Activated CD4-positive, alpha-beta T cell treated with anti-CD3 and anti-CD28 coated beads, Interleukin-2, Interleukin-6, amounts not matched to agents 100 ng/mL and 50 ng/mL, durations not matched to agents 16 hours and 8 hours (primary cell): ENCODE measurements at regions not wholly inside any gene's neighbourhood (a gene's known extent, or its start where the extent isn't known, plus 50 kb on each side); places are given as distances from the start of the nearest gene placed in this dataset.

Source experiments
- DNase-seq: peaks from one replicate; pipeline ENCODE4 v3.0.0-alpha.2; 2020

GRCh38 chr20:10807013-10807412 lies 133.2 kb upstream of the JAG1 start:
- no peak for DNase-seq

DNA sequence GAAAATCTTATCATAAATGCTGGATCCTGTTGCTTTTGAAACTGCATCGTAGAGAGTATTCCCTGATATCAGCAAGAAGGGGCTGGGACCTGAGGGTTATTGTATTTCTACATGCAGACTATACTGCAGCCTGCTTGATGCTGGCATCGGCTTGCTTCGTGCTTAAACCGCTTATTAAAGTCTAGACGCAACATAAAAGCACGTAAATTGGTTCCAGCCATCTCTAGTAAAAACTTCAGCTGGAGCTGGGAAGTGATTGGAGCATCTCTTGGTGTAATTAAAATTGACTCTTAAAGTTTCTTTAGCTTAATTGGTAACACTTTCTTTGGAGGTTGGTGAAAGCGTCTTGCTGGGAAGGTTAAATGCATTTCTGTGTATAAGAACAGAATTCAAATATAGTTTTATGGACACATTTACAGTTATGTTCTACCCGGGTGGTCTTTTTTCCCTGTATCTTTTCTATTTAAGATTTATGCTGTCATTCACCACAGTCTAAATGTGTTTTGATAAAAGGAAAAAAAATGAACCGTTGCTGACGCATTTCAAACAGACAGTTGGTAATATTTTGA lies 139.0 kb upstream of the JAG1 start:
- no peak for DNase-seq

- DNase-seq: no peak
These were observed 149.8 kb upstream of the JAG1 start for GRCh38 chr20:10823585-10823984.

DNA sequence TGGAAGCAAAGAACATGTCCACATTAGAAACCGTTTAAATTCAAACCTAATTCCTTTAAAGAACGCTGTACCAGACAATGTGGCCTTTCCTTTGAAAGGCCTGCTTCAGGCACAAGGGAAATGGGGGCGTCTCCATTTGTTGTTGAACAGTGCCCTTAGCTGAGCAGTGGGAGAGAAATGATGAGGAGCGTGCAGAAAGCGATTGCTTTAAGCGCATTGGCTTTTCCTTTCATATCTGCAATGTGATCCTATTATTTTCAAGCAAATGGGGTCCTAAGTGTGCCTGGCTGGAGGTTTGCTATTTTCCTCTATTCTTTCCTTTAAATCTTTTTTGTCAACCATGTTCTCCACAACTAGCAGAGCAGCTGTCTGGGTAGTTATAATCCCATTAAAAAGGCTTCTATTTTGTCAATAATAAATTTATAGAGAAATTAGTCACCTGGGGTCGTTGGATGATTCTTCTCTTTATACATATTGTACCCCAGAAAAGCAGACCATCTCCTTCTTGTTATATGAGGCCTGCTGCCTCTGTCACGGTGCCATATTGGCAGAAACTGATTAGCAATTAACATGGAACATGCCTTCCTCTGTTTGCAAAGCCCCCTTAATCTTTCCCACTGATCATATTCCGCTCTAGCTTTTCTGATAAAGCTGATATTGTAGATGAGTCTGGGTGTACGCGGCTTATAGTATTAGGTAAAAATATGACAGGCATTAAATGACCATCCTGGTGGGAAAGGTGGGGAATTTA lies 151.1 kb upstream of the JAG1 start:
- DNase-seq: no peak

DNA sequence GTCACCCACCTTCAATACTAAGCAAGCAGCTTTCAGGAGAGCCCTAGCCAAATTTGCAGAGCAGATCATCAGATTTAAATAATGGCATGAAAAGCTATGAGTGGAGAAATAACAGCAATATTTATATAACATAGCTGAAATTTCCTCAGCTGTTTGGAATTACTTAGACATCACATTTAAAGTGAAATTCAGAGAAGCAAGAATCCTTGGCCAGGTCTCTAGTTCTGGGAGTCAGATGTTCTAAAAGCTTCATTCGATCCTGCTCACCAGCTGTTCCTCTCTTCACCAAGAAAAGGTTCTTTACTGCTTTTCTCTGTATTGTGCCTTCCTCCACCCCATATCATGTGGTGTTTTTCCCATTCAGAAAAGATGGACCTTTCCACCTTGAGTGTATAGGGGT lies 152.3 kb upstream of the JAG1 start:
- DNase-seq: no peak

GRCh38 chr20:10828180-10828579 lies 154.4 kb upstream of the JAG1 start:
- no peak for DNase-seq

- no peak for DNase-seq
These were observed 158.3 kb upstream of the JAG1 start for GRCh38 chr20:10832141-10832540.

DNA sequence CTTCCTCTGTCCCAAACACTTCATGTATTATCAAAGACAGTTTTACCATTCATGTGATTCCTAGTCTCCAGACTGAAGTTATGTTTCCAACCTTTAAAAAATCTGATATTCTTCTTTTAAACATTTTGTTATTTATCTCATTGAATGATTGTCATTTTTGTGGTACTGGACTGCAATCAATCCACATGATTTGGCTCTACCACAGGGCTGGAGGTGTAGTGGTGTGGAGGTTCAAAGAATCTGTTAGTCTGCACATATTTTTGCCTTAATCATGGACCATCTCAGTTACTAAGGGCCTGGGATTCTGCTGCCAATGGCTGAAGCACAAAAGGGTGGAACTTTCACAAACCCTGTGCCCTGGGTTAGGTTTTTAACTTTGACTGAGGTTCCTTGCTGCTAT lies 164.1 kb upstream of the JAG1 start:
- no peak for DNase-seq

DNA sequence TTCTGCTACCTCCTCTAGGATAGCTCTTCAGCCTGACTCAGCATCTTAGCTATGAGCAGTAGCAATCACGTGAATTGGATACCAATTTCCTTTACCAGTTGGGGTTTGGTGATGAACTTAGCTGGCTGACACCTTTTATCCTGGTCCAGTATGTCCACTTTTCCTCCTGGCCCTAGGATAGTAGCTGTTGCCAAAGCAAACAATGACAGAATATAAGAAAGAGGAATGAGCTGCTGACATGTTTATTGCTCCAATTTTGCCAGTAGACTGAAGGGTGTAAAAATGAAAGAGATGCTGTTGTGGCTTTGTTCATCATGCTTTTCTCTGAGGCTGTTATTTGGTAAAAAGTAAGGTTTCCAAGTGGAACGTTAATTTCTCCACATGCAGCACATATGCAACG lies 168.3 kb upstream of the JAG1 start:
- no peak for DNase-seq

DNA sequence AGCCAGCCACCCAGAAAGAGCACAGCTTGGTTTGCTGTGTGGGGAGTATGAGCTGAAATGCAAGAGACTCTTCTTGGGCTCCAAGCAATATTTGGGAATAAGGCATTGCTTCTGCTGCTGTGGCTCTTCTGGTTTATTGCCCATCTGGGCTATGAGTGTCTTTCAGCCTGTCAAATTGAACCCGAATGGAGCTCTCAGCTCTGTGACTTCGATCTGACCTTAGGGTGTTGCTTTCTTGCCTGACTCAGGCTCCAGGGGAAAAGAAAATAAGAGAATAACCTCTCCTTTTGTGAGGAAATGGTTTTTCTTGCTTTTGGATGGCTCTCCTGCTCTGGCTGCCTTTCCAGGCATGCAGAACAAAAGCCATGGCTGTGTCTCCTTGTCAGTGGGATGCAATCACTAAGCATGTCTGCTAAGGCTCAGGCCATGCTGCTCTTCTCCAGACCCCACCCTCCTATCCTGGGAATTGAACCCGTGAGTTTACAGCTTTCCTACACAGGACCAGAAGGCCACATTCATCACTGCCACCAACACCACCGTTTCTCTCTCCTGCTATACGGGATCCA lies 169.4 kb upstream of the JAG1 start:
- DNase-seq: no peak

DNA sequence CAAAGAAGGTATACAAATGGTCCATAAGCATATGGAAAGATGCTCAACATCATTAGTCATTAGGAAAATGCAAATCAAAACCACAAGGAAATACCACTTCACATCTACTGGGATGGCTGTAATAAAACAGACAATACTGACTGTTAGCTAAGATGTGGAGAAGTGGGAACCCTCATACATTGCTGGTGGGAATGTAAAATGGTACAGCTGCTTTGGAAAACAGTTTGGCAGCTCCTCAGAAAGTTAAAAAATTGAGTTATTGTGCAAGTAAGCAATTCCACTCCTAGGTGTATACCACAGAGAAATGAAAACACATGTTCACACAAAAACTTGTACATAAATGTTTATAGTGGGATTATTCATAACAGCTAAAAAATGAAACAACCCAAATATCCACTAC lies 173.0 kb upstream of the JAG1 start:
- no peak for DNase-seq

GRCh38 chr20:10848810-10849370 lies 175.1 kb upstream of the JAG1 start:
- DNase-seq: peak; percentile 7

DNA sequence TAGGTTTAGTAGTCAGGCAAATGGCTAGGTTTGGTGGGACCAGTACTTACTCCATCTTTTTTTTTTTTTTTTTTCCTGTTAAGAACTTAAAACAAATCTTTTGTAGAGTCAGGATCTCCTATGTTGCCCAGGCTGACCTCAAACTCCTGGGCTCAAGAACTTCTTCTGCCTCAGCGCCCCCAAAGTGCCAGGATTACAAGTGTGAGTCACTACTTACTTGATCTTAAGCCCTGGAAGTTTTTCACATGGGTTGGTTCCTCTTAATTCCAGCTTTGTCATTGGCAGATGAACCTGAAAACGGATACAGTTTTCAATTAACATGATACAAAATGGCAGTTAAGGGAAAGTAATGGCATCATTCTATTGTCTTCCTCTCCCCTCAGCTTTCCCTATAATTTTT lies 179.4 kb upstream of the JAG1 start:
- DNase-seq: no peak

DNA sequence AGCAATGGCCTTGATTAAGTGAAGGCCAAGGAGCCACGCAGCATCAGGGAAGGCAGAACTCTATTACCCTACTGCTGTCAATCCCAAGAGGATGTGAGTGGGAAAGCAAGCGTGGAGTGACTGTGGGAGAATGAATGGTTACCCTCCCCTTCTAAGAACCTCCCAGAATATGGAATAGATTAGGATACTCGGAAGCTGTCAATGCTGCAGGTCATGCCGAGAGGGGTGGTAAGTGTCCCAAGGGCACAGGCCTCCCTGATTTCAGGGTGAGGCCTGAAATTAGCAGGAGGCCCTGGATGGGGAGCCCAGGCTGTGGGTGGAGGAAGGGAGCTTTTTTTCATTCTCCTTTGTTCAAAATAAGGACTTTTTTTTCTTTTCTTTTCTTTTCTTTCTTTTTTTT lies 179.9 kb upstream of the JAG1 start:
- no peak for DNase-seq

GRCh38 chr20:10854976-10855375 lies 181.2 kb upstream of the JAG1 start:
- no peak for DNase-seq

DNA sequence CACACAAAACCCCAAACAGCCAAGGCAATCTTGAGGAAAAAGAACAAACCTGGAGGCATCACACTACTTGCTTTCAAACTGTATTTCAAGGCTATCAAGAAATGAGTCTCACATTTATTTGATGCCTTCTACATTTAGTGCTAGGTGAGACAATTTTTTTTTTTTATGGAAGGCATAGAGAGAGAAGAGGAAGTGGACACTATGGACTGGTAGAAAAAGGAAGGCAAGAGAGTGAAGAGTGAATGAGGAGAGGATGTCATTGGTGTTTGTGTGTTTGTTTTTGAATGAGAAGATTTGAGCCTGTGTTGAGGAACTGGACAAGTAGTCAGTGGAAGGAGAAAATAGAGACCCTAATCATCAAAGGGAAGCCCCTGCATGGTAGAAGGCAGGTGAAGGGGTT lies 182.0 kb upstream of the JAG1 start:
- no peak for DNase-seq

GRCh38 chr20:10856237-10857015 lies 182.6 kb upstream of the JAG1 start:
- DNase-seq: no peak

DNA sequence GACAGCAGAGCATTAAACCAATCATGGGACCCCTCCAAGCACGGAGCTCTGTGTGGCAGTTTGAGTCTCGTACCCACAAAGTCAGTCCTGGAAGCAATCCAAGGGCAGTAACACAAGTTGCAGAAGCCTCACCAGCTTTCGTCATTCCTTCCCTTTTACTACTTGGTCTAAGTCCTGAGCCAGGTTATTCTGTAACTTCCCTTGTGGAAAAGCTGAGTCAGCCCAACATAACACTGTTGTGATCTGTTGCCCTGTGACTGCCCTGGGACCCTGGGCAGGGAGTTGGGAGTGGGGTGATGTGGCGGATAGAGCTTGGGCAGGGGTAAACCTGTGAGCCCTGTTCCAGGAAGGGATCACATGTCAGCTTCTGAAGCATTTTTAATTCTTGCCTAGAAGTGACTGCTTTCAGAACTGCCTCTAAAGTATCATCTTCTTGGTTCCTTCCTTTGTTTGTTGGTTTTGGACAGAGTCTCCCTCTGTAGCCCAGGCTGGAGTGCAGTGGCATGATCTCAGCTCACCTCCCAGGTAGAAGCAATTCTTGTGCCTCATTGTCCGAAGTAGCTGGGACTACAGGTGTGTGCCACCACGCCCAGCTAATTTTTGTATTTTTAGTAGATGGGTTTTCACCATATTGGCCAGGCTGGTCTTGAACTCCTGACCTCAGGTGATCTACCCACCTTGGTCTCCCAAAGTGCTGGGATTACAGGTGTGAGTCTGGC lies 183.7 kb upstream of the JAG1 start:
- no peak for DNase-seq

- DNase-seq: peak; percentile 9
These were observed 187.3 kb upstream of the JAG1 start for GRCh38 chr20:10861090-10861489.

DNA sequence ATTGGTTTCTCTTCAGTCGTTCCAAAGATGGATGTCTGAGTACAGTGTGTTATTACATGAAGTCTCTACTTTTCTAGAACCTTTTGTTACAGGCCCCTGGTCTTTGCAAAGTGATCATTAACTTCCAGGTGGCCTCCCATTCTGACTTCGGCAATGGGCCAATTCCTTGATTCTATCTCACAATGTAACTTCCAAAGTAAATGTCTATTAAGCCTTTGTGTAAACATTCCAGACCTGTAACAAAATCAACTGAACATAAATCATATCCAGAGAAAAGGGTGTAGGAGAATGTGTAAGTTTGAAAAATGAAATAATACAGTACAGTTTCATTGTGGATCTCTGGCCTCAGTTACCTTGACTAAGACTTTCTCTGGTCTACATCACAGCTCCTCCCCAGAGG lies 187.8 kb upstream of the JAG1 start:
- DNase-seq: no peak

- no peak for DNase-seq
These were observed 189.7 kb upstream of the JAG1 start for GRCh38 chr20:10863337-10864060.

DNA sequence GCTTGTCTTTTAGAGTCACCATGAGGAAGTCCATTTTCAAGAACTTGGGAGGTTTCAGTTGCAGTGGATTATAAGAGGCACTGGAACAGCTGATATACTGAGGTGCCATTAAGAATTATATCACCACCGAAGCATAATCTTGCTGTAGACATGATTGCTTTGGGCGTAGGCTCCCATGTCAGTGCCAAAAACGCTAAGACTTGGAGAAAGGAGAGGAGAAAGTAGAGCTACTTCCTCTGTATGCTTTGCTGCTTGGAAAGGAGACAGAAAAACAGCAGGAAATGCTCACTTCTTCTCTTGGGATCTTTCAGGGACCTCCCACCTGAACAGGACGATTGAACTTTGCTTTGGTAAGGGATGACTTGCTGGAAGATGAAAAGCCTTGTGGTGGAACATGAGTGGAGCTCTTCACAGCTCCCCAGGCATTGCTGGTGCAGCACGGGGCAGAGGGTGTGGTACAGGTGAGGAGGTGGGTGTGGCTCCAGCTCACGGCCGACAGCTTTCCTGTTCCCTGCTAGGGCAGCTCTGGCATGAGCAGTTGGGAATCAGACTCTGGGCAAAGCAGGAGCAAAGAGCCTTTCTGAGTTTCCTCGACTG lies 190.4 kb upstream of the JAG1 start:
- DNase-seq: no peak
